ENCODE measurements at regions not wholly inside any gene's neighbourhood (a gene's known extent, or its start where the extent isn't known, plus 50 kb on each side); places are given as distances from the start of the nearest gene placed in this dataset.
"Not testable (repeated sequence)": the region's sequence is repeated elsewhere in the genome, so short reads cannot be mapped to it uniquely, and the experiment has no call there.

DNA sequence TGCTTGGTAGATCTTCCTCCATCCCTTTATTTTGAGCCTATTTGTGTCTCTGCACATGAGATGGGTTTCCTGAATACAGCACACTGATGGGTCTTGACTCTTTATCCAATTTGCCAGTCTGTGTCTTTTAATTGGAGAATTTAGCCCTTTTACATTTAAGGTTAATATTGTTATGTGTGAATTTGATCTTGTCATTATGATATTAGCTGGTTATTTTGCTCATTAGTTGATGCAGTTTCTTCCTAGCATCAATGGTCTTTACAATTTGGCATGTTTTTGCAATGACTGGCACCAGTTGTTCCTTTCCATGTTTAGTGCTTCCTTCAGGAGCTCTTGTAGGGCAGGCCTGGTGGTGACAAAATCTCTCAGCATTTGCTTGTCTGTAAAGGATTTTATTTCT lies 72.4 kb downstream of the HNRNPD start:
- not testable (repeated sequence) for DNase-seq

DNA sequence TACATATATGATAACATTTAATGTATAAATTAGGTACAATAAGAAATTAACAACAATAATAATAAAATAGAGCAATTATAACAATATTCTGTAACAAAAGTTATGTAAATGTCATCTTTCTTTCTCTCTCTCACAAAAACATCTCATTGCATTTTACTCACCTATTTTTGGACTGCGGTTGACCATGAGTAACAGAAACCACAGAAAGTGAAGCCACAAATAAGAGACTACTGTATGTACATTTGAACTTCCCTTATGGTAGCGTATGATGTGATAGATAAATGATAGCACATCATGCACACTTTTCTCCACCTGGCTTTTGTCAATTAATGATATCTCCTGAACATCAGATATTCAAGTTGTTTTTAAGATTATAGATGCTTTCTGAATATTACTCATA lies 80.5 kb downstream of the HNRNPD start:
- DNase-seq: no peak

DNA sequence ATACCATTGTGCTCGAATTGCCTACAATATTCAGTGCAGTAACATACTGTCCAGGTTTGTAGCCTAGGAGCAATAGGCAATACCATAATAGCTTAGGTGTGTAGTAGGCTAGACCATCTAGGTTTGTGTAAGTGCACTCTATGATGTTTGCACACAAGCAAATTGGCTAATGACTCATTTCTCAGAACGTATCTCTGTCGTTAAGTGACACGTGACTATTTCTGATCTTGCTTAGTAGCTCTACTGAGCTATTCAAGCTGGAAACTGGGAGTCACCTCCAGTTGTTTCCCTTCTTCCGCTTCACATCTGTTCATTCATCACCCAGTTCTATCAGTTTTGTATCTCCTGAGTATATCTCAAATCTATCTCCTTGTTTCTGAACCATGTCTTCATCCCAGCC lies 86.1 kb downstream of the HNRNPD start:
- no peak for DNase-seq

DNA sequence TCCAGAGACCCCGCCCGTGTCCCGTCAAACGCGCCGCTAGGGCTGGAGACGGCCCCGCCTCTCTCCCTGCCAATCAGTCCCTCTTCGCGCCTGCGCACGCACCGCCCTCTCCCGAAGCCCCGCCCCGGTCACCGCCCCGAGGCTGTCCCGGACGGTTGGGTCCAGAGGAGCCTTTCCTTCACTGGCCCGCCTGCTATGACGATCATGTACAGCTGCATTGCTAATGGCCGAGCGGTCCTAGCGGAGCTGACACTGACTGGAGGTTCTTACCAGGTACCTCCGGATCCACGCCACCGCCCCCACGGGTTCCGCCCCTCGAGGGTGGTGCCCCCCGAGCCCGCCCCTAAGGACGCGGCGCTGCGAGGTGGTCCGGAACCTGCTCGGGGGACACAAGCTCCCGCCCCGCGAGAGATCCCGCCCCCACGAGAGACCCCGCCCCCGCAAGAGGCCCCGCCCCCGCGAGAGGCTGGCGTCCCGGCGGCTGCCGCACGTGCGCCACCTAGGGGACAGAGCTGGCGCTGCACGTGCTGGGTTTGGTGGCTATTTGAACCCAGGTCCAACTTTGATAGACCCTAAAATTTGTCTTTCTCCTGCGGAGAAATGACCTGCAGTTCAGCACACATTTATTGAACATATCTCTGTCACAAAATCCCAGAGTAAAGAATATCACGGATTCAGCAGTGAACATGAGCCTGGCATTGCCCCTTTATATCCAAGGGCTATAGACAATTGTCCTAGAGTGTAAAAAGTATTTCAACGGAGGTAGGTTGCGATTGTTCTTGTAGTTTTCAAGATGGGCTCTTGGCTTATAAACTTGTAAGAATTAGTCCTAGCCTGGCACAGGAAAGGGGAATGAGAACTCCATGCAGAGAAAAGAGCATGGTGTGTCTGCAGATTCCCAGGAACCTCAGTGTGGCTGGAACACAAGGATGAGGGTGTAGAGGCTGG lies 88.7 kb downstream of the HNRNPD start:
- peak; percentile 99 for DNase-seq

DNA sequence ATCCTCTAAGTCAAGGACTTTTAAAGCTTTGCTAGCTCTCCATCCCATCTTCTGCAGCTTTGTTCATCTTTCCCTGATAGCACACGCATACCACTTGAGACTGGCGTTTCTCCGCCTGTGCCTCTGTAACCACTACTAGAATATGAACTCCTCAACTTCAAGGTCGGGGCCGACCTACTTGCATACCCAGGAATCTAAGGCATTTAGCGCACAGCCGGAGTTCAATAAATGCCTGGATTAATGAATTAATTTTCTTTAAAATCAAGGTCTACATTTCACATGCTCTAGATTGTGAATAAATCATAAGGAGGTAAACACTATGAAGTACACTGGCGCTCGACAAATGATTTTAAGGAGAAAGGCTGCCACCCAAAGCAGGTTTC lies 89.3 kb downstream of the HNRNPD start:
- no peak for DNase-seq

DNA sequence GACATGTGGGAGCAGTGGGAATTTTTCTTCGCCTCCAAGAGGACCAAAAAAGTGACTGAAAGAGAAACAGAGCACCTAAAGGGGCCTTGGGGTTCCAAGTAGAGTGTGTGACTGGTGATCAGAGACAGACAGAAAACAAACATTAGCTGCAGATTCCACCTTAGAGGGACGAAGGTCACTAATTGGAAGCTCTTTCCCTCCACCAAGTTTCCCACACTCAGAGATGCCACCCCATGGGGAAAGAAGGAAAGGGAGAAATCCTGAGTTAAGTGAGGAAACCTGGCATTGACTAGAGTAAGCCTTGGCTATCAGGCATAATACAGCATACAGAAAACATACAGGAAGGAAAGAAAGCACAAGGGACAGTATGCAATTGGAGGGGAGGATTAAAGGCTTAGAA lies 90.9 kb downstream of the HNRNPD start:
- no peak for DNase-seq

DNA sequence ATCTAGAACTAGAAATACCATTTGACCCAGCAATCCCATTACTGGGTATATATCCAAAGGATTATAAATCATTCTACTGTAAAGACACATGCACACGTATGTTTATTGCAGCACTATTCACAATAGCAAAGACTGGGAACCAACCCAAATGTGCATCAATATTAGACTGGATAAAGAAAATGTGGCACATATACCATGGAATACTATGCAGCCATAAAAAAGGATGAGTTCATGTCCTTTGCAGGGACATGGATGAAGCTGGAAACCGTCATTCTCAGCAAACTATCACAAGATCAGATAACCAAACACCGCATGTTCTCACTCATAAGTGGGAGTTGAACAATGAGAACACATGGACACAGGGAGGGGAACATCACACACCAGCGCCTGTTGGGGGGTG lies 94.2 kb downstream of the HNRNPD start:
- not testable (repeated sequence) for DNase-seq

DNA sequence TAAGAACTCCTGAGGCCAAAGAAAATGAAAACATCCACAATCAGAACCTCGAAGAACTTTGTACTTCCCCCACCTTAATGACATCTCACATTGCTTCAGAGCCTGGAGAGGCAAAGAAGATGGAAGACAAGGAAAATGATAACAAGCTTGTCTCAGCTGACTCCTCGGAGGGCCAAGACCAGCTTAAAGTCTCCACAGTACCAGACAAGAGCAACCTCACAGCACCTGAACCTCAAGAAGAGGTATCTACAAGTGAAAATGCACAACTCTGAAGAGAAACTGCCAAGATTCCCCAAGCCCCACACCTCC lies 97.5 kb downstream of the HNRNPD start:
- no peak for DNase-seq

DNA sequence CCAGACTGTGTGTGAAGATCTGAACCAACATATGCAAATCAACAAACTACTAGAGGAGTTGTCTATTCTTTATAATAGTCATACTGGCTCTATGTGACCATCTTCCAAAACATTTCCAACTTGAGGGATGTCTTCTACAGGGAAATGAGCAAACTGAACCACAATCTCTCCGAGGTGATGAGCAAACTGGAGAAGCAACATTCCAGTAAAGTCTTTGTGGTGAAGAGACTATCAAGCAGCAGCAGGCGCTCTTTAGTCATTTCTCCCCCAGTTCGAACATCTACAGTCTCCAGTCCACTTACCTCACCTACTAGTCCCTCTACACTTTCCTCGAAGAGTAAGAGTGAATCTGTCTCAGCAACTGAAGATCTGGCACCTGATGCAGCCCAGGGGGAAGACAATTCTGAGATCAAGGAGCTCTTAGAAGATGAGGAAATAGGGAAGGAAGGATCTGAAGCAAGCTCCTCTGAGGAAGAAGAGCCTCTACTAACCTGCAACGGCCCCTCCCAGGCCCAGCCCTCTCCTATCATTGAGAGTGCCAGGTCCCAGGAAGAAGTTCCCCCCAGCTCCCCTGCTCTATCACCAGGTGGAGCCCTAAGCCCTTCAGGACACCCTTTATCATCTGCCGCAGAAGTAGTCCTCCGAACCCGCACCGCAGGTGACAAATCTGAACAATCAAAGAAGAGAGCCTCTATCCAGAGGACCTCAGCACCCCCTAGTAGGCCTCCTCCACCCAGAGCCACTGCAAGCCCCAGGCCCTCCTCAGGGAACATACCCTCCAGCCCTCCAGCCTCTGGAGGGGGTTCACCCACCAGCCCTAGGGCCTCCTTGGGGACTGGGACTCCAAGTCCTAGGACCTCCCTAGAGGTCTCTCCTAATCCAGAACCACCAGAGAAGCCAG lies 98.1 kb downstream of the HNRNPD start:
- no peak for DNase-seq

DNA sequence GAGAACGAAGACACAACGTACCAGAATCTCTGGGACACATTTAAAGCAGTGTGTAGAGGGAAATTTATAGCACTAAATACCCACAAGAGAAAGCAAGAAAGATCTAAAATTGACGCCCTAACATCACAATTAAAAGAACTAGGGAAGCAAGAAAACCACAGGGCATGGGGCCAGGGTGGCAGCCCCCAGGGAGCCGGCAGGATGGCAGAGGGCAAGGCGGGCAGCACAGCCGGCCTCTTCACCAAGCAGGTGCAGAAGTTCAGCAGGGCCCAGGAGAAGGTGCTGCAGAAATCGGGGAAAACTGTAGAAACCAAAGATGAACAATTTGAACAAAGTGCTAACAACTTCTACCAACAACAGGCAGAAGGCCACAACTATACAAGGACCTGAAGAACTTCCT lies 99.1 kb downstream of the HNRNPD start:
- not testable (repeated sequence) for DNase-seq

DNA sequence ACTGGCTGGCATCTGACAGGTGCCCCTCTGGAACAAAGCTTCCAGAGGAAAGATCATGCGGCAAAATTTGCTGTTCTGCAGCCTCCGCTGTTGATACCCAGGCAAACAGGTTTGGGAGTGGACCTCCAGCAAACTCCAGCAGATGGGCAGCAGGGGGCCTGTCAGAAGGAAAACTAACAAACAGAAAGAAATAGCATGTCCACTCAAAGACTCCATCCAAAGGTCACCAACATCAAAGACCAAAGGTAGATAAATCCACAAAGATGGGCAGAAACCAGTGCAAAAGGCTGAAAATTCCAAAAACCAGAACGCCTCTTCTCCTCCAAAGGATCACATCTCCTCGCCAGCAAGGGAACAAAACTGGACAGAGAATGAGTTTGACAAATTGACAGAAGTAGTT lies 101.3 kb downstream of the HNRNPD start:
- DNase-seq: not testable (repeated sequence)

DNA sequence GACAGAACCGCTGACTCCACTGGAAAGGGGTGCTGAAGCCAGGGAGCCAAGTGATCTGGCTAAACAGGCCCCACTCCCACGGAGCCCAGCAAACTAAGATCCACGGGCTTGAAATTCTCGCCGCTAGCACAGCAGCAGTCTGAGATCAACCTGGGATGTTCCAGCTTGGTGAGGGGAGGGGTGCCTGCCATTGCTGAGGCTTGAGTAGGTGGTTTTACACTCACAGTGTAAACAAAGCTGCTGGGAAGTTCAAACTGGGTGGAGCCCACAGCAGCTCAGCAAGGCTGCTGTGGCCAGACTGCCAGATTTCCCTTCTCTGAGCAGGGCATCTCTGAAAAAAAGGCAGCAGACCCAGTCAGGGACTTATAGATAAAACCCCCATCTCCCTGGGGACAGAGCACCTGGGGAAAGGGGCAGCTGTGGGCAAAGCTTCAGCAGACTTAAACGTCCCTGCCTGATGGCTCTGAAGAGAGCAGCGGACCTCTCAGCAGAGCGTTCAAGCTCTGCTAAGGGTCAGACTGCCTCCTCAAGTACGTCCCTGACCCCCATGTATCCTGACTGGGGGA lies 101.8 kb downstream of the HNRNPD start:
- not testable (repeated sequence) for DNase-seq

DNA sequence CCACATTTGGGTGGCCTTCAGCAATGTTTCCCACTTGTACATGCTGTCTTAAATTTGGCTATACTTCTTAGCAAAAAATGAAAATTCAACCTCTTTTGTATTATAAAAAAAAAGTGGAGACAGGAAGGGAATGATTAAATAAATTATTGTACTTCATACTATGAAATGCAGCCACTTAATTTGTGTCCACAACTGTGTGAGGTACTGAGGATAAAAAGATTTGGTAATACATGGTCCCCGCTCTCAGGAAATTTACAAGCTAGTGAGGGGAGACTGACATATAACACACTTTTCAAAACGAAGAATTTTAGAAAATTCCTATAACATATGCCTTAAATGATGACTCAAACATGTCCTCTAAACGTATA lies 105.0 kb downstream of the HNRNPD start:
- DNase-seq: no peak

DNA sequence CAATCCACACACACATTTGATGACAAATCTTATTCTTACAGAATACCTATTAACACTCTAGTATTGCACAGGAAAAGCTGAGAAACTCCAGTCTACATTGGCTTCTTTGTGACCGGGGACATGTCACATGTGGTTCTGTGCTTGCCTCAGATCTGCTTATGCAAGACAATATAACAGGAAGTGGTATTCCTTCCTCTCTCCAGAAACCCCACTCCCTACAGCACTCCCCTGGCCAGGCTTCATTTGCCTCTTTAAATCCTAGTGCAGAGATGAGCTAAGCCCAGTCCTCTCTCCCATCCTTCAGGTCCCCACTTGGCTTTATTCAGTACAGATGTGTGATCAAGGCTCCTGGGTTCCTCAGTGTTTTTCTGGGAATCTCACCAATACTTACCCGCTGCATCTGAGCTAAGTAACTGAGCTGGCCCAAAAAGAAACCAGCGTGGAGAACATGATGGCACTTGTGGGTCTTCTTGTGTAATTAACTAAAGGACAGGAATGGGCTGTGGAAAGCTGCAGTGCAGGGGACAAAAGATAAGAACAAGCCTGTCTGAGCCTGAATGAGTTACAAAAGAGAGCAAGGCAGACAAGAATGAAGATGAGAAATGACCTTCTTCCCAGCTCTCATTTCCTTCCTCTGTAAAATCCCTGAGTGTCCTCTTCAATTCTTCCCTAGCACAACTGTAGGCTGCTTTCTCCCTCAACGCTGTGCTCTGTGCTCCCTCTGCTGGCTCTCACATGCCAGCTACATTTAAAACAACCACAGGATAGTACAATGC lies 105.6 kb downstream of the HNRNPD start:
- DNase-seq: peak; percentile 34

DNA sequence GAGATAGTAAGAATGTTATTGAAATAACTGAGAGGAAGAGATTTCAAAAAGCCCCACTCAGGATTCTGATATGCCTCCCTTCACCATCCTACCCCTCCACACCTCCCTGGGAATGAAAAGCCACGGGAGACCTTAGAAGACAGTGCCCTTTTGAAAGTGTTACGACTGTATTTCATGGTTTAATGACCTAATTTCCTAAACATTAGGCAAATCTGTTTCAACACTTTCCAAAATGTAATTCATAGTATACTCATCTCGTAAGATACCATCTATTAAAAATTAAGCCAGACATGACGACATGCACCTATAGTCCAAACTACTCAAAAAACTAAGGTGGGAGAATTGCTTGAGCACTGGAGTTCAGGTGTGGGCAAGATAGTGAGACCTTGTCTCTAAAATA lies 106.3 kb downstream of the HNRNPD start:
- no peak for DNase-seq

DNA sequence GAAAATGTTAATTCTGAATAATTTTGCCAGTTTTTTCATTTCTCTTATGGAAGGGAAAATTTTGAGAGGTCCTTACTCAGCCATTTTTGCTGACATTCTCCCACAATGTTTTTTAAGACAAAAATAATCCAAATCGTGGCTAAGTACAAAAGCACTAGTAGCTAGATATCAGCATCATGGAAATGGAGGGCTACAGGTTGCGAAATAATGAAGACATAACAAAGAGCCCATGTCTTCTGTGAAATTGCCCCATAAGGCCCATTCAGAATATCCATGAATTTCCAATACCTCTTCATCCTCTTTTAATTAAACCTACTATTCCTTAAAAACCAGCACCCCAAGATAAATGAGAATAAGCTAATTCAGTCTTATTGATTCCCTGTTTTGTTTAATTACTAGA lies 107.4 kb downstream of the HNRNPD start:
- no peak for DNase-seq

DNA sequence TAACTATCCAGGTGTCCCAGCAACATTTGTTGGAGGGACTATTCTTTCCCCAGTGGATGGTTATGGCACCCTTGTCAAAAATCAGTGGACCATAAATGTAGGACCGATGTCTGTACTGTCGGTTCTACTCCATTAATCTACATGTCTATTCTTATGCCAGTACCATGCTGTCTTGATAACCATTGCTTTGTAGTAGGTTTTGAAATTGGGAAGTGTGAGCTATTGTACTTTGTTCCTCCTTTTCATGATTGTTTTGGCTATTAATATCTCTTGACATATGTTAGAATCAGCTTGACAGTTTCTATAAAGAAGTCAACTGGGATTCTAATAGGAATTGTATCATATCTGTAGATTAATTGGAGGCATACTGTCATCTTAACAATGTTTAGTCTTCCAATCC lies 112.7 kb downstream of the HNRNPD start:
- DNase-seq: no peak

DNA sequence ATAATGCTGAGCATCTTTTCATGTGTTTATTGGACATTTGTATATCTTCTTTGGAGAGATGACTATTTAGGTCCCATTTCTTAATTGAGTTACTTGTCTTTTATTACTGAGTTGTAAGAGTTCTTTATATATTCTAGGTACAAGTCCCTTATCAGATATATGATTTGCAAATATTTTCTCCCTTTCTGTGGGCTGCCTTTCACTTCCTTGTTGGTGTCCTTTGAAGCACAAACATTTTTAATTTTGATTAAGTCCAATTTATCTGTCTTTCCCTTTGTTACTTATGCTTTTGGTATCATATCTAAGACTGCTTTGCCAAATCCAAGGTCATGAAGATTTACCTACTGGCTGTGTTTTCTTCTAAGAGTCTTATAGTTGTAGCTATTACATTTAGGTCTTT lies 113.2 kb downstream of the HNRNPD start:
- DNase-seq: no peak

DNA sequence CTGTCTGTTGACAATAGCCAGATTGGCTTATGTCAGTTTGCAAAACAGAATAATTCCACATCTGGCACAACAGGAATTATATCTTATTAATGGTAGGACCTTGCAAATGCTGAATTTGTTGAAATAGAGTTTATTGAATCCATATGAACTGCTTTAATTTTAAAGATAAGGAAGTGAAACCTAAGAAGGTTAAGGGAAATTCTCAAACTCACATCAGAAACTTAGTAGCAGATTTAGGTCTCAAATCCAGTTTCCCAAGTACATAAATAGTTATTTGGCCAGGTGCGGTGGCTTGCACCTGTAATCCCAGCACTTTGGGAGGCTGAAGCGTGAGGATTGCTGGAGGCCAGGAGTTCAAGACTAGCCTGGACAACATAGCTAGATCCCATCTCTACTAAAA lies 117.1 kb downstream of the HNRNPD start:
- DNase-seq: no peak

DNA sequence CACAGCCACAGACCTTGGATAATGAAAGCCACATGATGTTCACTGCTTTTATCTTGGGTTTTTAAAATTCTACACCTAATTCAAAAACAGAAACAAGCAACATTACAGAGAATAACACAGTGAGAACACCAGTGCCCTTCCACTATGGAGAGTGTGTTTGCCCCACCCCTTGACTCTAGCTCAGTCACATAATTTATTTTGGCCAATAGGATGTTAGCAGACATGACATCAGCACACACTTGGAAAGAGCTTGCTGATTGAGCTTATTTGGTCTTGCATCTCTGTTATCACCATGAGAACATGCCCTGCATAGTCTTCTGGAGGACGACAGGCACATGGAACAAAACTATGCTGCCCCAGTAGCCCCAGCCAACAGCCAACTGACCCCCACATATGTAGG lies 118.1 kb downstream of the HNRNPD start:
- DNase-seq: no peak

DNA sequence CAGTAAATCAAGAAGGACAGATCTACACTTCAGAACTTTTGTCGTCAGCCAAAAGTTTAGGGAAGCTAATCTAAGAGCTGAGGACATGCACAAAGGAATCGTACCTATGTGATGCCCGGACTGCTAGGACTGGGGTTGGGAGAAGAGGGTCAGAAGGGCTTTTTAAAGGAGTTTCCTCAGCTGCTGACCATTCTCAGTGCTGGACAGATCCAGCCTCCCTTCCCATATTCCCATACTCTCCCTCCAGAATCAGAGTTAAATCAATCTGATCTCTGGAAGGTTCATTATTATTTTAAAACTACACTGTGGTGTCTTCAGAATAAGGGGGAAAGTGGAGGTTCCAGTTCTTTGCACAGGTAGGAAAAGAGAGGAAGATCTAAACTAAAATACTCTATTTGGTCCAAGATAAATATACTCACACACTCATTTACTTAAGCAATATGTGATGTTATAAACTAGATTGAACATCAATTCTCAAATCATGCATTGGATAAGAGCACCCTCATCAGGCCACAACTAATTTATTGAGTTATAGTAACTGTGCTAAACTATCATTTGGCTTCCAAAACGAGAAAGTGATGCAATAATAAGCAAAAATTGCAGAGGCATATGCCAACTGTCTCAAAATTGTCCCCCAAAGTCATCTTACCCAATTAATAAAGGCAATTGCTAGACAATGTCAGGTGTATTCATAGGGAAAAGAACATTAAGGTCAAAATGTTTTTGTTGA lies 124.7 kb downstream of the HNRNPD start:
- DNase-seq: no peak

DNA sequence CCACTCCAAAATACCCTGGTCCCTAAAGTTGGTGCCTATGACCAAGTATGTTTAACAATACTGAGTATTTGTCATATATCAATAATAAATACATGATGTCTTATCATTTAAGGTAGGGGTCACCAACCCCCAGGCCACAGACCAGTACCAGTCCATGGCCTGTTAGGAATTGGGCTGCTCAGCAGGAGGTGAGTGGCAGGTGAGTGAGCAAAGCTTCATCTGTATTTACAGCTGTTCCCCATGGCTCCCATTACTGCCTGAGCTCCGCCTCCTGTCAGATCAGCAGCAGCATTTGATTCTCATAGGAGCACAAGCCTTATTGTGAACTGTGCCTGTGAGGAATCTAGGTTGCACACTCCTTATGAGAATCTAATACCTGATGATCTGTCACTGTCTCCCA lies 126.2 kb downstream of the HNRNPD start:
- DNase-seq: no peak
